ENCODE measurements at regions not wholly inside any gene's neighbourhood (a gene's known extent, or its start where the extent isn't known, plus 50 kb on each side); places are given as distances from the start of the nearest gene placed in this dataset.

DNA sequence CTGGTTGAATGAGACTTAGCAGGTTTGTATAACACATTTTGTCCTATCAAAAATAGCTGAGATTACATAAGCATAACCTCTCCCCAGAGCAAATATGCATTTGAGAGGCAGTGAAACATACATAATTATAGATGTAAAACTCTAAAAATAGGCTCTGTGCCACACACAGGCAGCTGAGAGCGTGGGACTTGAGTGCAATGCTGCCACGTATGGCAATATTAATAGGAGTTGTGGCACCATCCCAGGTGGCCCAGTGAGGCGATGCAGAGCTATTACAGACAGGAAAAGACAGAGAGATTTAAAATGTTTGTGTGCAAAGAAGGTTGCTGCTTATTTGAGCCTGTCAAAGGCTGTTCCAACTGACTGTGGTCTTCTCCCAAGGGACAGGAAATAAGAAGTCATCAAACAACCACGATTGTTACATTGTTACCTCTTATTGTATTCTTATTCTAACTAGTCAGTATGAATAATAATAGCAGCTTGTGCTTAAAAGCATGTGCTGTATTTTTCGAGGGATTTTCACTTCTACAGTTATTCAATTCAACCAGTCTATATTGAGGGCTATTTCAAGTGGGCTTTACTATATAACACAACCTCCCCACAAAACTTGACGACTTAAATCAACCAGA is 116.5 kb downstream of the SALL1 start:
- intact Hi-C loops (cut with DNase I; ENCODE audit: low total_unique reads): no loop called here
- no peak overlapping the region for H3K4me3 ChIP-seq (ENCODE audit: low read depth, poor library complexity, severe bottlenecking)
- TF ChIP-seq, protein P1, sequence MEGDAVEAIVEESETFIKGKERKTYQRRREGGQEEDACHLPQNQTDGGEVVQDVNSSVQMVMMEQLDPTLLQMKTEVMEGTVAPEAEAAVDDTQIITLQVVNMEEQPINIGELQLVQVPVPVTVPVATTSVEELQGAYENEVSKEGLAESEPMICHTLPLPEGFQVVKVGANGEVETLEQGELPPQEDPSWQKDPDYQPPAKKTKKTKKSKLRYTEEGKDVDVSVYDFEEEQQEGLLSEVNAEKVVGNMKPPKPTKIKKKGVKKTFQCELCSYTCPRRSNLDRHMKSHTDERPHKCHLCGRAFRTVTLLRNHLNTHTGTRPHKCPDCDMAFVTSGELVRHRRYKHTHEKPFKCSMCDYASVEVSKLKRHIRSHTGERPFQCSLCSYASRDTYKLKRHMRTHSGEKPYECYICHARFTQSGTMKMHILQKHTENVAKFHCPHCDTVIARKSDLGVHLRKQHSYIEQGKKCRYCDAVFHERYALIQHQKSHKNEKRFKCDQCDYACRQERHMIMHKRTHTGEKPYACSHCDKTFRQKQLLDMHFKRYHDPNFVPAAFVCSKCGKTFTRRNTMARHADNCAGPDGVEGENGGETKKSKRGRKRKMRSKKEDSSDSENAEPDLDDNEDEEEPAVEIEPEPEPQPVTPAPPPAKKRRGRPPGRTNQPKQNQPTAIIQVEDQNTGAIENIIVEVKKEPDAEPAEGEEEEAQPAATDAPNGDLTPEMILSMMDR (IDR thresholded peaks at IDR 0.05): no peak
- TF ChIP-seq POLR2A (IDR thresholded peaks at IDR 0.05): no peak
- no peak for DNase-seq (ENCODE audit: low spot score in 2 of 2)
- WGBS, 2 donors: 29 to 32% methylated on average over 6 of the region's 6 CpGs

DNA sequence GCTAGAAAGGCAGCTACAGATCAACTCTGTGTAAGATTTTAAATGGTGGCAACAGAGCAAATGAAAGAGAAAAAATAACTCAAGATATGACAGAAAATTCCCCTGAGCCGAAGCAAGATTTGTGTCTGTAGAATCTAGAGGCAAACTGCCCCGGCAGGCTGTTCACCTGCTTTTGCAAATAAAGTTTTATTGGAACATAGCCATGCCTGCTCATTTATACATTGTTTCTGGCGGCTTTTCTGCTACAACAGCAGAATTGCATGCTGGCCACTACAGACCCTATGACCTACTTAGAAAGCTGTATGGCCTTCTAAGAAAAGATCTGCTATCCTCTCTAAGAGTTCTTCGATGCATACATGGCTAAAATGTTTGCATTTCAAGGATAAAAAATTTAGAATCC is 119.5 kb downstream of the SALL1 start:
- WGBS, 2 donors: 81 to 83% methylated on average over 4 of the region's 4 CpGs
- intact Hi-C loops (cut with DNase I; ENCODE audit: low total_unique reads): no loop called here
- no peak for TF ChIP-seq POLR2A (IDR thresholded peaks at IDR 0.05)
- TF ChIP-seq, protein P1 (IDR thresholded peaks at IDR 0.05): no peak
- DNase-seq (ENCODE audit: low spot score in 2 of 2): no peak
- H3K4me3 ChIP-seq (ENCODE audit: low read depth, poor library complexity, severe bottlenecking): no peak overlapping the region

DNA sequence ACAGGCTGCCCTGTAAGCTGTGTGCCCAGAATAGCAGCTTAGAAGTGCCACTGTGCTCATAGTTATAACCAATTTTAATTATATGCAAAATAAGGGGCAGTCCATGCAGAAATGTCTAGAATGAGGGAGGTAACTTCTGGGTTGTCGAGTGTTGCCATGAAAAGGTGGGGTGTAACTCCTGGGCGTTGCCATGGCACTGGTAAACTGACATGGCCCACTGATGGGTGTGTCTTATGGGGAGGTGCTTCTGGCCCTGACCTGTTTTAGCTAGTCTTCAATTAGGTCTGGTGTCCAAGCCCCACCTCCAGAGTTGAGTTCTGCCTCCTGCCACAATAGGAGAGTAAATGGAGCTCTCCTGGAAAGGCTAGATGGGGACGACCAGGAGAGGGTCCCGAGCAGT is 120.6 kb downstream of the SALL1 start:
- DNase-seq (ENCODE audit: low spot score in 2 of 2): no peak
- TF ChIP-seq, protein P1 (IDR thresholded peaks at IDR 0.05): no peak
- no peak for TF ChIP-seq POLR2A (IDR thresholded peaks at IDR 0.05)
- 57 to 63% methylated on average over 4 of the region's 4 CpGs for WGBS, 2 donors
- no peak overlapping the region for H3K4me3 ChIP-seq (ENCODE audit: low read depth, poor library complexity, severe bottlenecking)
- intact Hi-C loops (cut with DNase I; ENCODE audit: low total_unique reads): no loop called here

DNA sequence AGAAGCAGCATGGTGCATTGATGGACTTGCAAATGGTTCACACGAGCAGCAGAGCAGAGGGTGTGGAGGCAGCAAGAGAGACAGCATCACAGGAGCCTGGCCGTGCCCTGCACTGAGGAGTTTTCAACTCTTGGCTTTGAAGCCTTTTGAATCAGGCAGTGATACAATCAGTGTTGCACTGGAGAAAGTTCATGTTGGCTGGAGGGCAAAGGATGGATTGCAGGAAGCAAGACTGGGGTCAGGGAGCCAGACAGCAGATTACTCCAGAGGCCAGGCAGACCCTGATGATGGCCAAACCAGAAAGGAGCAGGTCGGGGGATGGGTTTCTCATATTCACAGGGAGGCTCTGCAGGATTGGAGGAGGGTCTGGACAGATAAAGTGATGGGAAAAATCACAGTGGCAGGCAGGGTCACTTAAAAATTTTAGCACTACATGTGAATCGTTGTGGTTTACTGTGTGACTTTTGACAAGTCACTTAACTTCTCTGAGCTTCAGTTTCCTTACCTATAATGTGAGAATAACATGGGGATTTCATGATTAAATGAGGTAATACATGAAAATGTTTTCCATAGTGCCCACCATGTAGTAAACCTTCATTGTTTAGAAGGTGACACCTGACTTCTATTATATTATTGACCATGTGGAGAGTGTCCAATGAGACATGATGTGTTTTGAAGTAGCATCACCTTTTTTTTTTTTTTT is 125.3 kb downstream of the SALL1 start:
- 61 to 63% methylated on average over 4 of the region's 4 CpGs for WGBS, 2 donors
- intact Hi-C loops (cut with DNase I; ENCODE audit: low total_unique reads): no loop called here
- TF ChIP-seq POLR2A (IDR thresholded peaks at IDR 0.05): no peak
- TF ChIP-seq, protein P1 (IDR thresholded peaks at IDR 0.05): no peak
- no peak overlapping the region for H3K4me3 ChIP-seq (ENCODE audit: low read depth, poor library complexity, severe bottlenecking)
- DNase-seq (ENCODE audit: low spot score in 2 of 2): no peak

DNA sequence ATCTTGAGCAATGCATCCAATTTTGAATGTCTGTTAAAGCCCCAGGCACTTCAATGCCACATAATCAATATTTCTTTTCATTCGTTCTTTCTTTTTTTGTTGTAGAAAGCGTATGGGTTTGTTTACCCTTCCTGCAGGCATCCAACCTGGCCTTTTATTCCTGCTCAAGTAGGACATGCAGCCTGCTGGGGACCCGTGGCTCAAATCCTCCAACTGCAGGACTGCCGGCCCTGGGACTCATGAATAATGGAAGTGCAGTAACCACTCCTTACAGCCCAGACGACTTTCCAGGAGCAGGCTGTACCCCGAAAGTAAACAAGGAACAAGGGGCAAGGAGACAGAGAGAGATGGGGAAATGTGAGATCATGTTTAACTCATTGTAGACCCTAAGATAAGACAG is 126.4 kb downstream of the SALL1 start:
- 63 to 66% methylated on average over 6 of the region's 6 CpGs for WGBS, 2 donors
- H3K4me3 ChIP-seq (ENCODE audit: low read depth, poor library complexity, severe bottlenecking): no peak overlapping the region
- intact Hi-C loops (cut with DNase I; ENCODE audit: low total_unique reads): no loop called here
- TF ChIP-seq, protein P1 (IDR thresholded peaks at IDR 0.05): no peak
- TF ChIP-seq POLR2A (IDR thresholded peaks at IDR 0.05): no peak
- DNase-seq (ENCODE audit: low spot score in 2 of 2): no peak
